DOHH2 (cell line): ENCODE measurements at regions not wholly inside any gene's neighbourhood (a gene's known extent, or its start where the extent isn't known, plus 50 kb on each side); places are given as distances from the start of the nearest gene placed in this dataset.

Experiments used
- CTCF ChIP-seq: fragments of 200-600 bp; sonication (generic); IDR thresholded peaks from one replicate; pipeline ENCODE4 v1.5.1; 2014; ENCODE audit warnings: antibody characterized with exemption, mild to moderate bottlenecking, low read depth, low read length; ENCODE audit not compliant: poor library complexity, severe bottlenecking
- EZH2phosphoT487 ChIP-seq: fragments of 200-600 bp; sonication (generic); IDR thresholded peaks from 2 replicates; pipeline ENCODE4 v1.6.1; 2017; ENCODE audit warnings: borderline replicate concordance, mild to moderate bottlenecking, antibody characterized with exemption, low read length, moderate library complexity, mixed read lengths

GRCh38 chr13:30026909-30027308, 176.5 kb upstream of the UBL3 start:
- TF ChIP-seq CTCF (no peak), EZH2phosphoT487 (no peak)
